HepG2 (cell line): ENCODE measurements at regions not wholly inside any gene's neighbourhood (a gene's known extent, or its start where the extent isn't known, plus 50 kb on each side); places are given as distances from the start of the nearest gene placed in this dataset.

ENCODE experiments used
- FLYWCH1 ChIP-seq: sonication (generic); formaldehyde crosslinking; IDR thresholded peaks from 2 replicates; pipeline ENCODE4 v1.8.1; 2023; ENCODE audit warnings: mild to moderate bottlenecking, missing genetic modification reagents
- KDM4B ChIP-seq: sonication (generic); formaldehyde crosslinking; IDR thresholded peaks from 2 replicates; pipeline ENCODE4 v1.4.0; 2020; ENCODE audit warnings: missing genetic modification reagents
- NFAT5 ChIP-seq: sonication (generic); formaldehyde crosslinking; IDR thresholded peaks from 2 replicates; pipeline ENCODE4 v1.4.0; 2020; ENCODE audit warnings: missing genetic modification reagents
- ZBTB40 ChIP-seq, 2 experiments: fragments of 450-650 bp in 1 of 2; sonication (generic) in 1 of 2; formaldehyde crosslinking in 1 of 2; IDR thresholded peaks; 2 replicates each; pipeline versions ENCODE4 v1.6.1 to v1.8.0; 2016 to 2022; ENCODE audit warnings: antibody characterized with exemption in 1 of 2, mild to moderate bottlenecking in 1 of 2, missing genetic modification reagents in 1 of 2
- ZNF383 ChIP-seq: sonication (generic); formaldehyde crosslinking; IDR thresholded peaks from 2 replicates; pipeline ENCODE4 v1.4.0; 2020; ENCODE audit warnings: missing genetic modification reagents, mild to moderate bottlenecking, borderline replicate concordance

GRCh38 chr10:42975005-42975493 lies 101.8 kb upstream of the RET start (continued):
- TF ChIP-seq ZBTB40 (IDR thresholded peaks at IDR 0.05): no peak
- no peak for TF ChIP-seq ZBTB40 (CRISPR knock-in tag; IDR thresholded peaks at IDR 0.05)
- no peak for TF ChIP-seq KDM4B (CRISPR knock-in tag)
- TF ChIP-seq NFAT5 (CRISPR knock-in tag): no peak
- TF ChIP-seq ZNF383 (CRISPR knock-in tag): no peak
- TF ChIP-seq FLYWCH1 (CRISPR knock-in tag): no peak
